Testis (tissue), 2 donors: ENCODE measurements at regions not wholly inside any gene's neighbourhood (a gene's known extent, or its start where the extent isn't known, plus 50 kb on each side); places are given as distances from the start of the nearest gene placed in this dataset.

Source experiments
- POLR2A ChIP-seq: fragments of 450-650 bp; IDR thresholded peaks from one replicate; pipeline ENCODE4 v1.6.1; 2017; ENCODE audit warnings: antibody characterized with exemption, mild to moderate bottlenecking, moderate library complexity
- TF ChIP-seq, protein P1 (sequence below), 3 experiments: fragments of 450-650 bp in 2 of 3; fragments of 200-600 bp in 1 of 3; sonication (generic) in 1 of 3; IDR thresholded peaks; one replicate each; pipeline ENCODE4 v1.5.1; 2016 to 2019; ENCODE audit warnings: antibody characterized with exemption in 3 of 3, mild to moderate bottlenecking in 2 of 3, moderate library complexity in 1 of 3

- TF ChIP-seq POLR2A: no peak
- TF ChIP-seq, protein P1, sequence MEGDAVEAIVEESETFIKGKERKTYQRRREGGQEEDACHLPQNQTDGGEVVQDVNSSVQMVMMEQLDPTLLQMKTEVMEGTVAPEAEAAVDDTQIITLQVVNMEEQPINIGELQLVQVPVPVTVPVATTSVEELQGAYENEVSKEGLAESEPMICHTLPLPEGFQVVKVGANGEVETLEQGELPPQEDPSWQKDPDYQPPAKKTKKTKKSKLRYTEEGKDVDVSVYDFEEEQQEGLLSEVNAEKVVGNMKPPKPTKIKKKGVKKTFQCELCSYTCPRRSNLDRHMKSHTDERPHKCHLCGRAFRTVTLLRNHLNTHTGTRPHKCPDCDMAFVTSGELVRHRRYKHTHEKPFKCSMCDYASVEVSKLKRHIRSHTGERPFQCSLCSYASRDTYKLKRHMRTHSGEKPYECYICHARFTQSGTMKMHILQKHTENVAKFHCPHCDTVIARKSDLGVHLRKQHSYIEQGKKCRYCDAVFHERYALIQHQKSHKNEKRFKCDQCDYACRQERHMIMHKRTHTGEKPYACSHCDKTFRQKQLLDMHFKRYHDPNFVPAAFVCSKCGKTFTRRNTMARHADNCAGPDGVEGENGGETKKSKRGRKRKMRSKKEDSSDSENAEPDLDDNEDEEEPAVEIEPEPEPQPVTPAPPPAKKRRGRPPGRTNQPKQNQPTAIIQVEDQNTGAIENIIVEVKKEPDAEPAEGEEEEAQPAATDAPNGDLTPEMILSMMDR (IDR thresholded peaks at IDR 0.05): no peak
Observed at GRCh38 chr11:62054081-62054480, 69.7 kb upstream of the INCENP start.
